Lung (tissue), 11 donors: ENCODE measurements at regions not wholly inside any gene's neighbourhood (a gene's known extent, or its start where the extent isn't known, plus 50 kb on each side); places are given as distances from the start of the nearest gene placed in this dataset.
A peak's percentile ranks its signal among the peaks of the same experiment; 100 is the strongest.

ENCODE experiments used
- ATAC-seq: fragments of 200-7000 bp; cut with Tn5 transposase; one replicate; pipeline ENCODE4 v1.9.1; 2020; ENCODE audit warnings: moderate number of reproducible peaks; ENCODE audit not compliant: insufficient read depth, low FRiP score
- DNase-seq, 3 donors: peaks; one replicate each; pipeline ENCODE4 v3.0.0-alpha.2; 2013 to 2017
- H3K27ac ChIP-seq, 2 donors: one replicate each; pipeline ENCODE4 v1.5.1; 2013; ENCODE audit warnings: mild to moderate bottlenecking in 2 of 2, moderate library complexity in 2 of 2, control low read depth in 1 of 2, inconsistent platforms in 1 of 2, low read depth in 1 of 2, low read length in 1 of 2
- H3K27me3 ChIP-seq, 3 donors: one replicate each; pipeline ENCODE4 v1.5.1; 2013; ENCODE audit warnings: low read length in 2 of 3; ENCODE audit not compliant: control insufficient read depth in 3 of 3, insufficient read depth in 3 of 3
- H3K36me3 ChIP-seq, 4 donors: one replicate each; pipeline ENCODE4 v1.5.1; 2013; ENCODE audit warnings: low read length in 4 of 4, mild to moderate bottlenecking in 1 of 4, moderate library complexity in 1 of 4; ENCODE audit not compliant: control insufficient read depth in 4 of 4, insufficient read depth in 4 of 4
- H3K4me1 ChIP-seq, 5 donors: one replicate each; pipeline ENCODE4 v1.5.1; 2013; ENCODE audit warnings: low read length in 5 of 5, mild to moderate bottlenecking in 2 of 5, moderate library complexity in 1 of 5; ENCODE audit not compliant: control insufficient read depth in 5 of 5, insufficient read depth in 5 of 5
- H3K4me3 ChIP-seq: one replicate; pipeline ENCODE4 v1.5.1; 2013; ENCODE audit warnings: mild to moderate bottlenecking, control low read depth, moderate library complexity
- H3K9ac ChIP-seq, 2 donors: one replicate each; pipeline ENCODE4 v1.5.1; 2013; ENCODE audit warnings: low read length in 2 of 2, control low read depth in 1 of 2; ENCODE audit not compliant: insufficient read depth in 1 of 2
- H3K9me3 ChIP-seq, 4 donors: one replicate each; pipeline ENCODE4 v1.5.1; 2013; ENCODE audit warnings: low read length in 3 of 4, mild to moderate bottlenecking in 1 of 4, moderate library complexity in 1 of 4; ENCODE audit not compliant: control insufficient read depth in 4 of 4, insufficient read depth in 3 of 4
- CTCF ChIP-seq: IDR thresholded peaks from 2 replicates; pipeline ENCODE4 v1.5.1; 2012; ENCODE audit warnings: mild to moderate bottlenecking; ENCODE audit errors: control extremely low read depth, extremely low read depth
- WGBS, 2 donors: extraction: QIAGEN DNeasy Blood & Tissue Kit; methylation state at CpG; one replicate each; pipeline ENCODE4 v1.1.7; 2013; 5-methylcytosine and 5-hydroxymethylcytosine counted together
- donor health status: control.
- donor health status: control.
- donor health status: Bipolar disorder and iron deficiency.
- donor health status: healthy.
- donor health status: DM: yes; HTN: yes; CAD: no.

- Histone ChIP-seq H3K27me3 (no peaks in the 10 kb centered on the region), H3K27ac (no peak overlapping the region), H3K4me3 (no peak overlapping the region), H3K9ac (no peak overlapping the region), H3K36me3 (no peaks in the 10 kb centered on the region), H3K4me1 (no peaks in the 10 kb centered on the region), H3K9me3 (peaks cover 0 to 1% (median 0%) of the 10 kb centered on the region in 4 donors)
- 87 to 88% methylated on average over 1 of the region's 1 CpG for WGBS, 2 donors
- no peak for ATAC-seq
- TF ChIP-seq CTCF = no peak
- no peak for DNase-seq
Observed at GRCh38 chr17:14481664-14482063, 180.8 kb downstream of the HS3ST3B1 start.

GRCh38 chr17:14474591-14474990 lies 173.7 kb downstream of the HS3ST3B1 start:
- TF ChIP-seq CTCF = no peak
- ATAC-seq (no peak), DNase-seq (no peak)
- Histone ChIP-seq H3K36me3 (no peaks in the 10 kb centered on the region), H3K9me3 (no peaks in the 10 kb centered on the region), H3K9ac (no peak overlapping the region), H3K4me1 (no peaks in the 10 kb centered on the region), H3K27ac (no peak overlapping the region), H3K27me3 (no peaks in the 10 kb centered on the region), H3K4me3 (no peak overlapping the region)
- WGBS, 2 donors = 76 to 92% methylated on average over 4 of the region's 4 CpGs

GRCh38 chr17:14471052-14471451 lies 170.2 kb downstream of the HS3ST3B1 start:
- no peak for ATAC-seq

More at GRCh38 chr17:14471052-14471451, 170.2 kb downstream of the HS3ST3B1 start:
- H3K36me3 ChIP-seq = no peaks in the 10 kb centered on the region
- 59 to 74% methylated on average over 7 of the region's 7 CpGs for WGBS, 2 donors
- DNase-seq = peak; percentile 59 to 76 (median 60)
- no peak overlapping the region for H3K9ac ChIP-seq
- no peaks in the 10 kb centered on the region for H3K4me1 ChIP-seq
- TF ChIP-seq CTCF = no peak
- H3K4me3 ChIP-seq = no peak overlapping the region
- H3K27me3 ChIP-seq = no peaks in the 10 kb centered on the region
- peaks cover 0 to 2% (median 0%) of the 10 kb centered on the region in 4 donors for H3K9me3 ChIP-seq
- no peak overlapping the region for H3K27ac ChIP-seq
